GM12878 (cell line): ENCODE measurements at regions not wholly inside any gene's neighbourhood (a gene's known extent, or its start where the extent isn't known, plus 50 kb on each side); places are given as distances from the start of the nearest gene placed in this dataset.

Experiments
- EGR1 ChIP-seq, 2 experiments: IDR thresholded peaks; 1 replicate in 1 of 2; 2 replicates in 1 of 2; pipeline ENCODE4 v1.6.1; 2011 to 2012; ENCODE audit warnings: low read depth in 2 of 2, low read length in 2 of 2, borderline replicate concordance in 1 of 2, mild to moderate bottlenecking in 1 of 2, moderate library complexity in 1 of 2
- SKIL ChIP-seq: fragments of 450-650 bp; IDR thresholded peaks from 2 replicates; pipeline ENCODE4 v1.6.1; 2017; ENCODE audit warnings: mild to moderate bottlenecking, low read depth, inconsistent platforms; ENCODE audit not compliant: poor library complexity, severe bottlenecking

GRCh38 chr2:56624181-56624580, 440.4 kb downstream of the CCDC85A start:
- no peak for TF ChIP-seq EGR1 (IDR thresholded peaks at IDR 0.05; ENCODE audit: borderline replicate concordance in 1 of 2, low read depth in 2 of 2, low read length in 2 of 2)
- no peak for TF ChIP-seq SKIL
